Keratinocyte (primary cell): ENCODE measurements at regions not wholly inside any gene's neighbourhood (a gene's known extent, or its start where the extent isn't known, plus 50 kb on each side); places are given as distances from the start of the nearest gene placed in this dataset.

ENCODE experiments used
- DNase-seq: peaks from one replicate; pipeline ENCODE4 v3.0.0-alpha.2; 2011; ENCODE audit warnings: low read depth, missing footprints, low spot score
- FAIRE-seq: peaks from 2 replicates; lab custom pipeline; 2011; peaks lifted over from hg19 to GRCh38; lab: Jason Lieb, UNC
- H2AFZ ChIP-seq: 2 replicates; pipeline ENCODE4 v1.6.0; 2012; ENCODE audit warnings: low read length, control low read depth, inconsistent platforms; ENCODE audit not compliant: control insufficient read depth
- H3K27ac ChIP-seq: 2 replicates; pipeline ENCODE4 v1.5.1; 2011; ENCODE audit warnings: low read length; ENCODE audit not compliant: control insufficient read depth, insufficient read depth
- H3K27me3 ChIP-seq: 3 replicates; pipeline ENCODE4 v1.6.0; 2011; ENCODE audit warnings: low read length; ENCODE audit not compliant: control insufficient read depth, insufficient read depth; ENCODE audit errors: extremely low read depth
- H3K36me3 ChIP-seq, 2 experiments: 2 replicates in 1 of 2; 3 replicates in 1 of 2; pipeline ENCODE4 v1.5.1; 2011; ENCODE audit warnings: low read length in 2 of 2, mild to moderate bottlenecking in 1 of 2; ENCODE audit not compliant: control insufficient read depth in 2 of 2, insufficient read depth in 2 of 2; ENCODE audit errors: extremely low read depth in 1 of 2
- H3K4me1 ChIP-seq: 3 replicates; pipeline ENCODE4 v1.5.1; 2011; ENCODE audit warnings: low read length; ENCODE audit not compliant: control insufficient read depth, insufficient read depth; ENCODE audit errors: extremely low read depth
- H3K4me2 ChIP-seq: 3 replicates; pipeline ENCODE4 v1.6.0; 2011; ENCODE audit warnings: low read depth, low read length; ENCODE audit not compliant: control insufficient read depth, insufficient read depth; ENCODE audit errors: extremely low read depth
- H3K4me3 ChIP-seq, 3 experiments: fragments of 200-600 bp in 1 of 3; sonication (generic) in 1 of 3; 2 replicates in 2 of 3; 3 replicates in 1 of 3; pipeline ENCODE4 v1.5.1; 2011 to 2016; ENCODE audit warnings: low read length in 3 of 3, mild to moderate bottlenecking in 3 of 3, control low read depth in 2 of 3, inconsistent platforms in 1 of 3, low read depth in 1 of 3, mixed read lengths in 1 of 3, mixed run types in 1 of 3, moderate library complexity in 1 of 3; ENCODE audit not compliant: control insufficient read depth in 2 of 3, insufficient read depth in 2 of 3; ENCODE audit errors: extremely low read depth in 1 of 3
- H3K79me2 ChIP-seq: 2 replicates; pipeline ENCODE4 v1.6.0; 2012; ENCODE audit warnings: low read length; ENCODE audit not compliant: control insufficient read depth, insufficient read depth
- H3K9ac ChIP-seq: 3 replicates; pipeline ENCODE4 v1.6.0; 2011; ENCODE audit warnings: low read length; ENCODE audit not compliant: control insufficient read depth, insufficient read depth; ENCODE audit errors: extremely low read depth
- H3K9me1 ChIP-seq: 3 replicates; pipeline ENCODE4 v1.6.0; 2011; ENCODE audit warnings: low read length; ENCODE audit not compliant: control insufficient read depth, insufficient read depth; ENCODE audit errors: extremely low read depth
- H3K9me3 ChIP-seq: 2 replicates; pipeline ENCODE4 v1.5.1; 2012; ENCODE audit warnings: low read depth, low read length; ENCODE audit not compliant: control insufficient read depth
- H4K20me1 ChIP-seq: 3 replicates; pipeline ENCODE4 v1.6.0; 2011; ENCODE audit warnings: low read length; ENCODE audit not compliant: control insufficient read depth, insufficient read depth; ENCODE audit errors: extremely low read depth
- CTCF ChIP-seq, 3 experiments: IDR thresholded peaks in 1 of 3; conservative IDR thresholded peaks in 1 of 3; optimal IDR thresholded peaks in 1 of 3; 2 replicates in 2 of 3; 3 replicates in 1 of 3; pipeline versions ENCODE3 to v1.5.1; 2011; ENCODE audit warnings: low read length in 3 of 3, mild to moderate bottlenecking in 3 of 3, moderate library complexity in 2 of 3, control low read depth in 1 of 3, inconsistent platforms in 1 of 3; ENCODE audit not compliant: insufficient read depth in 2 of 3; ENCODE audit errors: extremely low read depth in 1 of 3
- EZH2 ChIP-seq: IDR thresholded peaks from one replicate; pipeline ENCODE4 v1.6.1; 2012; ENCODE audit warnings: inconsistent platforms, mild to moderate bottlenecking, low read length, moderate library complexity
- dilution Hi-C: fragments of 300-500 bp; cut with MboI; formaldehyde crosslinking; loops from one replicate; pipeline ENCODE4 v1.7.0; 2020; ENCODE audit warnings: low sequenced_read_pairs; ENCODE audit not compliant: extremely low pct_ligation_motif_present

DNA sequence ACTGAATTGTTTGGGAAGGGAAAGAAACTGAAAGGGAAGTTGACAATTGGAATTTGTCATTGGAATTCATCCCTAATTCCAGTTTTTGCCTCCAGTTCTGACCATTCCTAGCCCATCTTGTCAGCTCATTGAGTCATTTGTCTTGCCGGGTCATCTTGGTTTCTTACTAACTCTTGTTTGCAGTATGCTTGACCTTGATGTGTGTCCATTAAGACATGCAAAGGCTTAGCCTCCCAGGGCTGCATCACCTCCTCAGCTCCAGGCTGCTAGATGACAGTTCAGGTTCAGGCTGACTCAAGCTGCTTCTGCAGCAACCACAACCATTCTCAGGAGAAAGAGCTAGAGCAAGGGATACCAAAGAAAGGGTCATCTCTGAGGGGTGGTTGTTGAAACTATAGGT, 151.3 kb upstream of the PTGFR start:
- no peaks in the 10 kb centered on the region for H3K36me3 ChIP-seq
- peak overlapping the region; percentile 63 for H3K27ac ChIP-seq
- no peak overlapping the region for H2AFZ ChIP-seq
- peak overlapping the region; percentile 29 for H3K4me2 ChIP-seq
- no peak for TF ChIP-seq EZH2
- TF ChIP-seq CTCF (optimal IDR thresholded peaks at IDR 0.05 in 1 of 3, IDR thresholded peaks at IDR 0.05 in 1 of 3, conservative IDR thresholded peaks at IDR 0.05 in 1 of 3; ENCODE audit: extremely low read depth in 1 of 3, insufficient read depth in 2 of 3, low read length in 3 of 3), result no peak
- dilution Hi-C loops, result no loop called here
- no peaks in the 10 kb centered on the region for H3K79me2 ChIP-seq
- no peaks in the 10 kb centered on the region for H3K9me3 ChIP-seq
- peak; percentile 44 for DNase-seq
- peak; percentile 84 for FAIRE-seq
- H4K20me1 ChIP-seq, result no peaks in the 10 kb centered on the region
- H3K9ac ChIP-seq, result no peak overlapping the region
- no peaks in the 10 kb centered on the region for H3K27me3 ChIP-seq
- no peaks in the 10 kb centered on the region for H3K9me1 ChIP-seq
- peaks cover 18% of the 10 kb centered on the region for H3K4me1 ChIP-seq
- H3K4me3 ChIP-seq, result no peak overlapping the region

- no peak overlapping the region for H2AFZ ChIP-seq
- dilution Hi-C loops, result no loop called here
- no peak for TF ChIP-seq CTCF (optimal IDR thresholded peaks at IDR 0.05 in 1 of 3, IDR thresholded peaks at IDR 0.05 in 1 of 3, conservative IDR thresholded peaks at IDR 0.05 in 1 of 3; ENCODE audit: extremely low read depth in 1 of 3, insufficient read depth in 2 of 3, low read length in 3 of 3)
- no peak overlapping the region for H3K9ac ChIP-seq
- H4K20me1 ChIP-seq, result no peaks in the 10 kb centered on the region
- H3K9me3 ChIP-seq, result no peaks in the 10 kb centered on the region
- H3K79me2 ChIP-seq, result no peaks in the 10 kb centered on the region
- no peaks in the 10 kb centered on the region for H3K9me1 ChIP-seq
- no peaks in the 10 kb centered on the region for H3K27me3 ChIP-seq
- no peak overlapping the region for H3K4me3 ChIP-seq
- no peaks in the 10 kb centered on the region for H3K36me3 ChIP-seq
- H3K4me1 ChIP-seq, result peaks cover 18% of the 10 kb centered on the region
- DNase-seq (peak; percentile 42), FAIRE-seq (peak; percentile 59)
- peak overlapping the region; percentile 53 for H3K4me2 ChIP-seq
- peak overlapping the region; percentile 78 for H3K27ac ChIP-seq
Measured at GRCh38 chr1:78340006-78340405, 150.8 kb upstream of the PTGFR start.
